DMS 273 (cell line): ENCODE measurements at regions not wholly inside any gene's neighbourhood (a gene's known extent, or its start where the extent isn't known, plus 50 kb on each side); places are given as distances from the start of the nearest gene placed in this dataset.
A peak's percentile ranks its signal among the peaks of the same experiment; 100 is the strongest.

Experiments
- DNase-seq: peaks from one replicate; lab custom pipeline; 2025; ENCODE audit not compliant: unreplicated experiment; lab: John Stamatoyannopoulos, UW

- DNase-seq = no peak
Measured at GRCh38 chr1:229760478-229760996, 134.5 kb downstream of the URB2 start.

- DNase-seq = no peak
Measured at GRCh38 chr1:229762891-229763290, 136.8 kb downstream of the URB2 start.

- no peak for DNase-seq
Measured at GRCh38 chr1:229768232-229768631, 142.2 kb downstream of the URB2 start.

- DNase-seq = no peak
Measured at GRCh38 chr1:229769006-229769405, 143.0 kb downstream of the URB2 start.

- no peak for DNase-seq
Measured at GRCh38 chr1:229769809-229770208, 143.8 kb downstream of the URB2 start.

- DNase-seq = no peak
Measured at GRCh38 chr1:229778794-229779193, 152.7 kb downstream of the URB2 start.

GRCh38 chr1:229781453-229781852 lies 155.4 kb downstream of the URB2 start:
- peak; percentile 82 for DNase-seq

- no peak for DNase-seq
Measured at GRCh38 chr1:229782469-229782868, 156.4 kb downstream of the URB2 start.

- no peak for DNase-seq
Measured at GRCh38 chr1:229784834-229785233, 158.8 kb downstream of the URB2 start.

- DNase-seq = no peak
Measured at GRCh38 chr1:229786974-229787610, 161.0 kb downstream of the URB2 start.

- no peak for DNase-seq
Measured at GRCh38 chr1:229788004-229788403, 162.0 kb downstream of the URB2 start.

GRCh38 chr1:229792012-229792975 lies 166.2 kb downstream of the URB2 start:
- no peak for DNase-seq

- DNase-seq = no peak
Measured at GRCh38 chr1:229793488-229793887, 167.4 kb downstream of the URB2 start.

- DNase-seq = no peak
Measured at GRCh38 chr1:229798558-229798957, 172.5 kb downstream of the URB2 start.

GRCh38 chr1:229803626-229804217 lies 177.7 kb downstream of the URB2 start:
- no peak for DNase-seq

GRCh38 chr1:229808272-229808671 lies 182.2 kb downstream of the URB2 start:
- DNase-seq = no peak

- DNase-seq = no peak
Measured at GRCh38 chr1:229810140-229810539, 184.1 kb downstream of the URB2 start.

GRCh38 chr1:229810961-229811360 lies 184.9 kb downstream of the URB2 start:
- no peak for DNase-seq

- DNase-seq = no peak
Measured at GRCh38 chr1:229812148-229812547, 186.1 kb downstream of the URB2 start.

GRCh38 chr1:229812693-229813092 lies 186.6 kb downstream of the URB2 start:
- DNase-seq = no peak

GRCh38 chr1:229815076-229815475 lies 189.0 kb downstream of the URB2 start:
- no peak for DNase-seq

- DNase-seq = no peak
Measured at GRCh38 chr1:229815961-229816360, 189.9 kb downstream of the URB2 start.
